ENCODE measurements at regions not wholly inside any gene's neighbourhood (a gene's known extent, or its start where the extent isn't known, plus 50 kb on each side); places are given as distances from the start of the nearest gene placed in this dataset.

DNA sequence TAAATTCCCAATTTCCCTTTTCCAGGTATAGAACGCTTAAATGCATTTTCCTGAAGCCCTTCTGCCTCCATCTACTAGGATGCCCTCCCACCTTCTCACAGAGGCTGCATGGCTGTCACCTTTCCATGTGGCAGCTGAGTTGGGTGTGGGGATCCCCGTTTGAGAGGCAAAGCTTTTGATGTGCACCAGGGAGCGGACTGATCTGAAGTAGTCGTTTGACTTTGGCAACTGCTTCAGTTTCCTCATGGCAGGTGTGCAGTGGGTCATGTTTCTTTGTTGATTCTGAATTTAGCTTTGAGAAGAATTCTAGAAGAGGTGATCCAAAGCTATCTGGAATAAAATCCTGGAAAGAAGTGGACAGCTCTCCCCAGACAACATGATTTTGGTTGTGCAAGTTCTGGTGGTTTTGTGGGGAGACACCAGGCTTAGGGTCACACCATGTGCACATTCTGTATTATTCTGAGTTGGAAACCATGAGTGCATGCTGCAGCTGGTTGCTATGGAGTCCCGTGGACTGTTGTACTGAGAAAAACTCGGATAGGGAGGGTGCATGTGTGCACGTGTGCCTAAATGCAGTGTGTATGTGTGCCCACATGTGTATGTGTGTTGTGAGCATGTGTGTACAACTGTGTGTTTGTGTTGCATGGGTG, 63.5 kb downstream of the GADD45G start:
- Histone ChIP-seq H3K27me3 (ENCODE audit: control insufficient read depth in 3 of 3, insufficient read depth in 3 of 3, low read depth in 1 of 3, low read length in 3 of 3) (peaks cover 0 to 14% (median 7%) of the 10 kb centered on the region in 3 experiments), H2BK5ac (ENCODE audit: low read length) (no peak overlapping the region)

GRCh38 chr9:89668866-89669246, 64.0 kb downstream of the GADD45G start:
- H4K8ac ChIP-seq (ENCODE audit: low read depth, low read length): no peak overlapping the region
- no peak overlapping the region for H3K27ac ChIP-seq (replicated peaks; ENCODE audit: low read length)
- peaks cover 4 to 13% of the 10 kb centered on the region in 2 donors for H3K4me1 ChIP-seq (ENCODE audit: control insufficient read depth in 2 of 2, insufficient read depth in 1 of 2, low read depth in 1 of 2, low read length in 2 of 2)
- H3K4ac ChIP-seq (ENCODE audit: low read length): no peak overlapping the region
- peak overlapping the region; percentile 10 for H2BK15ac ChIP-seq (ENCODE audit: low read length)
- H2BK5ac ChIP-seq (ENCODE audit: low read length): no peak overlapping the region
- no peak overlapping the region for H2AFZ ChIP-seq (ENCODE audit: low read length)
- WGBS, 2 donors (ENCODE audit: extremely low coverage in 2 of 2, insufficient read length in 2 of 2, insufficient replicate concordance in 1 of 2): no CpG with 5 or more reads among the region's 2 CpGs
- peaks cover 0 to 5% of the 10 kb centered on the region in 2 donors for H3K9me3 ChIP-seq (replicated peaks in 1 of 2; ENCODE audit: control insufficient read depth in 2 of 2, insufficient read depth in 1 of 2, low read depth in 1 of 2, low read length in 2 of 2)
- no peak overlapping the region for H4K91ac ChIP-seq (ENCODE audit: low read depth, low read length, poor library complexity)
- H3K23ac ChIP-seq (ENCODE audit: low read depth, low read length, poor library complexity): no peak overlapping the region
- peak overlapping the region; percentile 40 for H3K18ac ChIP-seq (ENCODE audit: low read length)
- H3K36me3 ChIP-seq (replicated peaks in 1 of 2; ENCODE audit: control insufficient read depth in 2 of 2, insufficient read depth in 2 of 2, low read length in 2 of 2): no peaks in the 10 kb centered on the region
- H3K79me1 ChIP-seq (ENCODE audit: low read depth, low read length): no peaks in the 10 kb centered on the region
- H3K4me3 ChIP-seq (ENCODE audit: low read length in 2 of 2): peak overlapping the region in 1 of 2 donors; percentile 9
- no peak overlapping the region for H2BK120ac ChIP-seq (ENCODE audit: low read depth, low read length)
- no peak overlapping the region for H3K4me2 ChIP-seq (ENCODE audit: insufficient read depth, low read length, poor library complexity, severe bottlenecking)
- H2BK12ac ChIP-seq (ENCODE audit: low read length): no peak overlapping the region
- H3K9ac ChIP-seq (ENCODE audit: low read depth, low read length, poor library complexity): no peak overlapping the region
- H3K14ac ChIP-seq (ENCODE audit: low read length): no peak overlapping the region
- no peak overlapping the region for H2AK5ac ChIP-seq (ENCODE audit: low read depth, low read length)
- peaks cover 0 to 14% (median 11%) of the 10 kb centered on the region in 3 experiments for H3K27me3 ChIP-seq (ENCODE audit: control insufficient read depth in 3 of 3, insufficient read depth in 3 of 3, low read depth in 1 of 3, low read length in 3 of 3)
- no peak for DNase-seq (ENCODE audit: low spot score)

More for the DNA sequence above, 63.5 kb downstream of the GADD45G start:
- Histone ChIP-seq H3K14ac (ENCODE audit: low read length) (no peak overlapping the region), H4K8ac (ENCODE audit: low read depth, low read length) (no peak overlapping the region), H3K9me3 (replicated peaks in 1 of 2; ENCODE audit: control insufficient read depth in 2 of 2, insufficient read depth in 1 of 2, low read depth in 1 of 2, low read length in 2 of 2) (peaks cover 0 to 5% of the 10 kb centered on the region in 2 donors), H3K36me3 (replicated peaks in 1 of 2; ENCODE audit: control insufficient read depth in 2 of 2, insufficient read depth in 2 of 2, low read length in 2 of 2) (no peaks in the 10 kb centered on the region), H2BK15ac (ENCODE audit: low read length) (no peak overlapping the region), H3K4ac (ENCODE audit: low read length) (no peak overlapping the region), H3K4me3 (ENCODE audit: low read length in 2 of 2) (peak overlapping the region in 1 of 2 donors; percentile 9), H2AK5ac (ENCODE audit: low read depth, low read length) (no peak overlapping the region), H2BK12ac (ENCODE audit: low read length) (no peak overlapping the region), H3K23ac (ENCODE audit: low read depth, low read length, poor library complexity) (no peak overlapping the region), H3K4me2 (ENCODE audit: insufficient read depth, low read length, poor library complexity, severe bottlenecking) (no peak overlapping the region), H3K79me1 (ENCODE audit: low read depth, low read length) (no peaks in the 10 kb centered on the region), H3K27ac (replicated peaks; ENCODE audit: low read length) (no peak overlapping the region), H3K18ac (ENCODE audit: low read length) (peak overlapping the region; percentile 5), H2AFZ (ENCODE audit: low read length) (no peak overlapping the region), H3K9ac (ENCODE audit: low read depth, low read length, poor library complexity) (no peak overlapping the region), H3K4me1 (ENCODE audit: control insufficient read depth in 2 of 2, insufficient read depth in 1 of 2, low read depth in 1 of 2, low read length in 2 of 2) (peaks cover 4 to 13% of the 10 kb centered on the region in 2 donors), H4K91ac (ENCODE audit: low read depth, low read length, poor library complexity) (no peak overlapping the region), H2BK120ac (ENCODE audit: low read depth, low read length) (no peak overlapping the region)
- no CpG with 5 or more reads among the region's 7 CpGs for WGBS, 2 donors (ENCODE audit: extremely low coverage in 2 of 2, insufficient read length in 2 of 2, insufficient replicate concordance in 1 of 2)
- no peak for DNase-seq (ENCODE audit: low spot score)

- no CpG with 5 or more reads among the region's 2 CpGs for WGBS, 2 donors (ENCODE audit: extremely low coverage in 2 of 2, insufficient read length in 2 of 2, insufficient replicate concordance in 1 of 2)
- Histone ChIP-seq H3K9ac (ENCODE audit: low read depth, low read length, poor library complexity) (no peak overlapping the region), H2AFZ (ENCODE audit: low read length) (no peak overlapping the region), H3K36me3 (replicated peaks in 1 of 2; ENCODE audit: control insufficient read depth in 2 of 2, insufficient read depth in 2 of 2, low read length in 2 of 2) (no peaks in the 10 kb centered on the region), H3K18ac (ENCODE audit: low read length) (peak overlapping the region; percentile 15), H3K4me3 (ENCODE audit: low read length in 2 of 2) (no peak overlapping the region), H4K8ac (ENCODE audit: low read depth, low read length) (no peak overlapping the region), H2BK15ac (ENCODE audit: low read length) (peak overlapping the region; percentile 10), H4K91ac (ENCODE audit: low read depth, low read length, poor library complexity) (no peak overlapping the region), H2BK5ac (ENCODE audit: low read length) (no peak overlapping the region), H3K4me1 (ENCODE audit: control insufficient read depth in 2 of 2, insufficient read depth in 1 of 2, low read depth in 1 of 2, low read length in 2 of 2) (peaks cover 5 to 15% of the 10 kb centered on the region in 2 donors), H2AK5ac (ENCODE audit: low read depth, low read length) (no peak overlapping the region), H3K79me1 (ENCODE audit: low read depth, low read length) (no peaks in the 10 kb centered on the region), H3K4ac (ENCODE audit: low read length) (no peak overlapping the region), H2BK120ac (ENCODE audit: low read depth, low read length) (no peak overlapping the region), H3K27me3 (ENCODE audit: control insufficient read depth in 3 of 3, insufficient read depth in 3 of 3, low read depth in 1 of 3, low read length in 3 of 3) (peaks cover 0 to 14% (median 14%) of the 10 kb centered on the region in 3 experiments), H3K4me2 (ENCODE audit: insufficient read depth, low read length, poor library complexity, severe bottlenecking) (no peak overlapping the region), H3K14ac (ENCODE audit: low read length) (no peak overlapping the region), H3K23ac (ENCODE audit: low read depth, low read length, poor library complexity) (no peak overlapping the region), H3K27ac (replicated peaks; ENCODE audit: low read length) (no peak overlapping the region), H2BK12ac (ENCODE audit: low read length) (no peak overlapping the region), H3K9me3 (replicated peaks in 1 of 2; ENCODE audit: control insufficient read depth in 2 of 2, insufficient read depth in 1 of 2, low read depth in 1 of 2, low read length in 2 of 2) (peaks cover 0 to 5% of the 10 kb centered on the region in 2 donors)
- DNase-seq (ENCODE audit: low spot score): no peak
Measured at GRCh38 chr9:89669361-89669842, 64.6 kb downstream of the GADD45G start.

DNA sequence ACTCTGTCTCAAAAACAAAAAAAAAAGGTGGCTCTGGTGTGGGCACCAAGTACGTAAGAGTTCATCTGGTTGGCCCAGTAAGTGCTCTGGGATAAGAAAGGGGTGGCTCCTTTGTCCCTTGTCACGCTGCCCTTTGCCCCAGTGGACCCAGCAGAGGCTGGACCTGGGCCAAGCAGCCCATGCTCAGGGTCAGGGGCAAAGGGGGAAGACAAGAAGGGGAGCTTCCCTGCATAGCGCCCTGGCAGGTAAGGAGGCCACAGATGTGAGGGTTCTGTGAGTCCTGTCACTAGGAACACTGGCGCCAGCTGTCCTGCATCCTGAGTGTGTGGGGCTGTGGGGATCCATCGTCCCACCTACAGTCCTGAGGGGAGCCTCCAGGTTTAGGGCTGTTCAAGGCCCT, 65.3 kb downstream of the GADD45G start:
- no peak overlapping the region for H3K14ac ChIP-seq (ENCODE audit: low read length)
- H4K8ac ChIP-seq (ENCODE audit: low read depth, low read length): no peak overlapping the region
- H3K36me3 ChIP-seq (replicated peaks in 1 of 2; ENCODE audit: control insufficient read depth in 2 of 2, insufficient read depth in 2 of 2, low read length in 2 of 2): no peaks in the 10 kb centered on the region
- H2BK12ac ChIP-seq (ENCODE audit: low read length): no peak overlapping the region
- no peak overlapping the region for H2BK5ac ChIP-seq (ENCODE audit: low read length)
- WGBS, 2 donors (ENCODE audit: extremely low coverage in 2 of 2, insufficient read length in 2 of 2, insufficient replicate concordance in 1 of 2): no CpG with 5 or more reads among the region's 5 CpGs
- H3K27me3 ChIP-seq (ENCODE audit: control insufficient read depth in 3 of 3, insufficient read depth in 3 of 3, low read depth in 1 of 3, low read length in 3 of 3): peaks cover 0 to 14% (median 14%) of the 10 kb centered on the region in 3 experiments
- no peak overlapping the region for H2AK5ac ChIP-seq (ENCODE audit: low read depth, low read length)
- H3K4ac ChIP-seq (ENCODE audit: low read length): no peak overlapping the region
- H2BK120ac ChIP-seq (ENCODE audit: low read depth, low read length): no peak overlapping the region
- no peak overlapping the region for H3K4me2 ChIP-seq (ENCODE audit: insufficient read depth, low read length, poor library complexity, severe bottlenecking)
- peaks cover 0 to 5% of the 10 kb centered on the region in 2 donors for H3K9me3 ChIP-seq (replicated peaks in 1 of 2; ENCODE audit: control insufficient read depth in 2 of 2, insufficient read depth in 1 of 2, low read depth in 1 of 2, low read length in 2 of 2)
- no peak overlapping the region for H3K23ac ChIP-seq (ENCODE audit: low read depth, low read length, poor library complexity)
- no peak overlapping the region for H4K91ac ChIP-seq (ENCODE audit: low read depth, low read length, poor library complexity)
- H2AFZ ChIP-seq (ENCODE audit: low read length): no peak overlapping the region
- DNase-seq (ENCODE audit: low spot score): no peak
- no peak overlapping the region for H3K27ac ChIP-seq (replicated peaks; ENCODE audit: low read length)
- no peaks in the 10 kb centered on the region for H3K79me1 ChIP-seq (ENCODE audit: low read depth, low read length)
- H3K4me1 ChIP-seq (ENCODE audit: control insufficient read depth in 2 of 2, insufficient read depth in 1 of 2, low read depth in 1 of 2, low read length in 2 of 2): peaks cover 10 to 22% of the 10 kb centered on the region in 2 donors
- peak overlapping the region; percentile 69 for H3K18ac ChIP-seq (ENCODE audit: low read length)
- H3K9ac ChIP-seq (ENCODE audit: low read depth, low read length, poor library complexity): no peak overlapping the region
- no peak overlapping the region for H3K4me3 ChIP-seq (ENCODE audit: low read length in 2 of 2)
- no peak overlapping the region for H2BK15ac ChIP-seq (ENCODE audit: low read length)

Measured in neuronal stem cell (in vitro differentiated cells).